ENCODE measurements at regions not wholly inside any gene's neighbourhood (a gene's known extent, or its start where the extent isn't known, plus 50 kb on each side); places are given as distances from the start of the nearest gene placed in this dataset.

DNA sequence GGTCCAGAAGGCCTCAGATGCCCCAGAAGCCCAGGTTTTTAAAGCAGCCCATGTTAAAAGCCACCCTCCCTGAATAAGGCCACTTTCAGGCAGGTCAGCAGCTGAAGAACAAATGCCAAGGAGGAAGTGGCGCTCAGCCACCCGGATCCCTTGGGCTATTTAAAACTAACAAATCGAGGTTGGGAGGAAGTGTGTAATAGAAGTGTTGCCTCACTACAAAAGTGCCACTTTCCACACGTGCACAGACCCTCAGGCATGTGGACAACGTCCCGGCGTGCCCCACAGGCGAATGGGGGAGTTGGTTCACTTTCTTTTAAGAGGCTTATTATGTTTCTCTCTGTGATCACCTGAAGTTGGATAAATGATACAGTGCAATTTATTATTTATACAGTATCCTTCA, 173.8 kb upstream of the SALL3 start:
- TF ChIP-seq, protein P1, sequence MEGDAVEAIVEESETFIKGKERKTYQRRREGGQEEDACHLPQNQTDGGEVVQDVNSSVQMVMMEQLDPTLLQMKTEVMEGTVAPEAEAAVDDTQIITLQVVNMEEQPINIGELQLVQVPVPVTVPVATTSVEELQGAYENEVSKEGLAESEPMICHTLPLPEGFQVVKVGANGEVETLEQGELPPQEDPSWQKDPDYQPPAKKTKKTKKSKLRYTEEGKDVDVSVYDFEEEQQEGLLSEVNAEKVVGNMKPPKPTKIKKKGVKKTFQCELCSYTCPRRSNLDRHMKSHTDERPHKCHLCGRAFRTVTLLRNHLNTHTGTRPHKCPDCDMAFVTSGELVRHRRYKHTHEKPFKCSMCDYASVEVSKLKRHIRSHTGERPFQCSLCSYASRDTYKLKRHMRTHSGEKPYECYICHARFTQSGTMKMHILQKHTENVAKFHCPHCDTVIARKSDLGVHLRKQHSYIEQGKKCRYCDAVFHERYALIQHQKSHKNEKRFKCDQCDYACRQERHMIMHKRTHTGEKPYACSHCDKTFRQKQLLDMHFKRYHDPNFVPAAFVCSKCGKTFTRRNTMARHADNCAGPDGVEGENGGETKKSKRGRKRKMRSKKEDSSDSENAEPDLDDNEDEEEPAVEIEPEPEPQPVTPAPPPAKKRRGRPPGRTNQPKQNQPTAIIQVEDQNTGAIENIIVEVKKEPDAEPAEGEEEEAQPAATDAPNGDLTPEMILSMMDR (IDR thresholded peaks at IDR 0.05) = no peak
- no peak for TF ChIP-seq POLR2A (IDR thresholded peaks at IDR 0.05)
